DOHH2 (cell line): ENCODE measurements at regions not wholly inside any gene's neighbourhood (a gene's known extent, or its start where the extent isn't known, plus 50 kb on each side); places are given as distances from the start of the nearest gene placed in this dataset.

Experiments used
- EZH2phosphoT487 ChIP-seq: fragments of 200-600 bp; sonication (generic); IDR thresholded peaks from 2 replicates; pipeline ENCODE4 v1.6.1; 2017; ENCODE audit warnings: borderline replicate concordance, mild to moderate bottlenecking, antibody characterized with exemption, low read length, moderate library complexity, mixed read lengths
- TF ChIP-seq, protein P1 (sequence below): fragments of 200-600 bp; sonication (generic); IDR thresholded peaks from one replicate; pipeline ENCODE4 v1.5.1; 2014; ENCODE audit warnings: antibody characterized with exemption, mild to moderate bottlenecking, low read depth, low read length; ENCODE audit not compliant: poor library complexity, severe bottlenecking

DNA sequence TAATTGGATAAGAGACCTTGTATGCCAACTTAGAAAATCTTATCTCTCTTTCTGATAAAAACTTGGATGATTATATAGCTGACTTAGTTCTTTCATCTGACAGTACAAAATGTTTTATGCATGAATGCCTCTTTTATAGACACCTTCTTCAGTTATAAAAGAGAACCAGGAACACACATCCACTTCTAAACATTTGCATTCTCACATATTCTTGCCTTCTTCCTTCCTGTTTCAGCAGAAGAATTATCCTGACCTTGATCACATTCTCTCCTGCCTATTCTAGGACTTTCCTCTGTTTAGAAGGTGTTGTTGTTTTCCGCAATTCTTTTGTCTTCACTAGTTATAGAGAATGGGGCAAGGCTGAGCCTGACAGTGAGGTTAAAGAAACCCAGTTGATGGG, 80.9 kb downstream of the LARP7 start:
- TF ChIP-seq, protein P1, sequence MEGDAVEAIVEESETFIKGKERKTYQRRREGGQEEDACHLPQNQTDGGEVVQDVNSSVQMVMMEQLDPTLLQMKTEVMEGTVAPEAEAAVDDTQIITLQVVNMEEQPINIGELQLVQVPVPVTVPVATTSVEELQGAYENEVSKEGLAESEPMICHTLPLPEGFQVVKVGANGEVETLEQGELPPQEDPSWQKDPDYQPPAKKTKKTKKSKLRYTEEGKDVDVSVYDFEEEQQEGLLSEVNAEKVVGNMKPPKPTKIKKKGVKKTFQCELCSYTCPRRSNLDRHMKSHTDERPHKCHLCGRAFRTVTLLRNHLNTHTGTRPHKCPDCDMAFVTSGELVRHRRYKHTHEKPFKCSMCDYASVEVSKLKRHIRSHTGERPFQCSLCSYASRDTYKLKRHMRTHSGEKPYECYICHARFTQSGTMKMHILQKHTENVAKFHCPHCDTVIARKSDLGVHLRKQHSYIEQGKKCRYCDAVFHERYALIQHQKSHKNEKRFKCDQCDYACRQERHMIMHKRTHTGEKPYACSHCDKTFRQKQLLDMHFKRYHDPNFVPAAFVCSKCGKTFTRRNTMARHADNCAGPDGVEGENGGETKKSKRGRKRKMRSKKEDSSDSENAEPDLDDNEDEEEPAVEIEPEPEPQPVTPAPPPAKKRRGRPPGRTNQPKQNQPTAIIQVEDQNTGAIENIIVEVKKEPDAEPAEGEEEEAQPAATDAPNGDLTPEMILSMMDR = no peak
- no peak for TF ChIP-seq EZH2phosphoT487
